GM15510 (cell line): ENCODE measurements at regions not wholly inside any gene's neighbourhood (a gene's known extent, or its start where the extent isn't known, plus 50 kb on each side); places are given as distances from the start of the nearest gene placed in this dataset.

Experiments used
- POLR2A ChIP-seq: IDR thresholded peaks from 3 replicates; pipeline ENCODE4 v1.6.1; 2011; ENCODE audit warnings: borderline replicate concordance; ENCODE audit not compliant: insufficient read length; ENCODE audit errors: extremely low read depth

GRCh38 chr19:28313633-28314032 is 899.3 kb downstream of the UQCRFS1 start:
- TF ChIP-seq POLR2A: no peak

GRCh38 chr19:28312269-28312668 is 900.7 kb downstream of the UQCRFS1 start:
- TF ChIP-seq POLR2A: no peak

- TF ChIP-seq POLR2A: no peak
These were observed 903.9 kb downstream of the UQCRFS1 start for GRCh38 chr19:28309070-28309469.

GRCh38 chr19:28307963-28308362 is 905.0 kb downstream of the UQCRFS1 start:
- no peak for TF ChIP-seq POLR2A

GRCh38 chr19:28307487-28307886 is 905.5 kb downstream of the UQCRFS1 start:
- no peak for TF ChIP-seq POLR2A

- no peak for TF ChIP-seq POLR2A
These were observed 907.4 kb downstream of the UQCRFS1 start for GRCh38 chr19:28305513-28305912.

GRCh38 chr19:28303502-28303901 is 909.4 kb downstream of the UQCRFS1 start:
- no peak for TF ChIP-seq POLR2A

GRCh38 chr19:28301961-28302360 is 911.0 kb downstream of the UQCRFS1 start:
- no peak for TF ChIP-seq POLR2A

GRCh38 chr19:28301463-28301862 is 911.5 kb downstream of the UQCRFS1 start:
- no peak for TF ChIP-seq POLR2A

- no peak for TF ChIP-seq POLR2A
These were observed 913.3 kb downstream of the UQCRFS1 start for GRCh38 chr19:28299649-28300048.

GRCh38 chr19:28297586-28298157 is 915.3 kb downstream of the UQCRFS1 start:
- no peak for TF ChIP-seq POLR2A

- no peak for TF ChIP-seq POLR2A
These were observed 915.9 kb downstream of the UQCRFS1 start for GRCh38 chr19:28297036-28297435.

- no peak for TF ChIP-seq POLR2A
These were observed 916.4 kb downstream of the UQCRFS1 start for GRCh38 chr19:28296506-28296905.

- no peak for TF ChIP-seq POLR2A
These were observed 918.6 kb downstream of the UQCRFS1 start for GRCh38 chr19:28294395-28294794.

- TF ChIP-seq POLR2A: no peak
These were observed 919.3 kb downstream of the UQCRFS1 start for GRCh38 chr19:28293685-28294084.

- no peak for TF ChIP-seq POLR2A
These were observed 920.0 kb downstream of the UQCRFS1 start for GRCh38 chr19:28292822-28293500.
